GM03348 (cell line): ENCODE measurements at regions not wholly inside any gene's neighbourhood (a gene's known extent, or its start where the extent isn't known, plus 50 kb on each side); places are given as distances from the start of the nearest gene placed in this dataset.
"Not testable (repeated sequence)": the region's sequence is repeated elsewhere in the genome, so short reads cannot be mapped to it uniquely, and the experiment has no call there.

Experiments
- DNase-seq: peaks from one replicate; pipeline ENCODE4 v3.0.0; 2012; ENCODE audit warnings: low spot score

GRCh38 chr1:30660241-30660640, 63.1 kb downstream of the MATN1 start:
- DNase-seq, result no peak

- no peak for DNase-seq
These were observed 63.7 kb downstream of the MATN1 start for GRCh38 chr1:30659702-30660101.

DNA sequence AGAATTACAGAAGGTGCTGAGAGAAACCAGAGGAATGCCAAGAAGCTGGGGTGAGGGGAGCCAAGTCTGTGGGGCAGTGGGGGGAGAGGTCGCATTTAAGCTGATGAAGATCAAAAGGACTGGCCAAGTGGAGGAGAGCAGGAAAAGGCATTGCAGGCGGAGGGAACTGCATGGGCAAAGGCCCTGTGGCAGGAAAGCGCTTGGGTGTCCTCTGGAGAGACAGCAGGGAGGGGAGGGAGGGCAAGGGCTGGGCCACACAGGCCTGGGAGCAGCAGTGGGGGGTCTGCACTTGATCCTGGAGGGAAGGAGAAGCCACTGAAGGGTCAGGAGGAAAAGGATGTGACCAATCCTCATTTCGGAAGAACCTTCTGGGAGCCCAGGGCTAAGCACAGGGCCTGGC, 65.0 kb downstream of the MATN1 start:
- not testable (repeated sequence) for DNase-seq

- no peak for DNase-seq
These were observed 65.4 kb downstream of the MATN1 start for GRCh38 chr1:30658014-30658336.

DNA sequence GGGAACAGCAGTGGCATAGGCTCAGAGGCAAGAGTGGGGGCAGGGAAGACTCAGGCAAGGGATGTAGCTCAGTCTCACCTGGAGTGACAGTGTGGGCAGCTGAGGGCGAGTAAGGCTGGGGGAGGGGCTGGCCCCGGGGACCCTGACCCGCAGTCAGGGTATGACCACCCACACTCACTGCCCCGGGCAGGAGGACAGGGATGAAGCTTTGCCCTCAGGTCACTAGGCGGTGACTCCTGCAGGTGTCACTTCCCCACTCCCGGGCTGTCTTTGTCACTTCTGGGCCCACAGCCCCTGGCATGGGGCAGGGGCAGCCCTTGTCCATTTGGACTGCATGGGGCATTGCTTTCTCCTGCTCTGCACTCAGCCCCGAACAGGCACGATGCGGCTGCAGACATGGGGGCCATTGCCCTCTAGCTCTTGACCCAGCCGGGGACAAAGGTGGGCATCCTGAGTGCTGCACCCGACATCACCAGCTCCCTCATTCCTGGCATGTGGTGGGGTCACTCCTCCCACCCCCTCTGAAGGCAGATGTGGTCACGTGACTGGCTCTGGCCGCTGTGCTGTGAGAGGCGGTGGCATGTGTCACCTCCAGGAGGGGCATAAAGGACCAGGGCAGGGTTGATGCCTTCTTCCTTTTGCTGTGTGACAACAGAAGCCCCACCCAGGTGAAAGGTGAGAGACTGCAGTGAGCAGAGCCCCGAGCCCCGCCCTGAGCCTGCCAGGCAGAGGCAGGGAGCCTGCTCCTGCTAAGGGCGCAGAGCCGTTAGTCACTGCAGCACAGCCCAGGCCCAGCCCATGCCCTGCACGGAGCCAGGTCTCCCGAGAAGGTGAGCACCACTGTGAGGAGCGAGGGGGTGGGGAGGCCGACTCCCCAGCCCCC, 66.0 kb downstream of the MATN1 start:
- no peak for DNase-seq

- no peak for DNase-seq
These were observed 67.0 kb downstream of the MATN1 start for GRCh38 chr1:30656171-30656940.

DNA sequence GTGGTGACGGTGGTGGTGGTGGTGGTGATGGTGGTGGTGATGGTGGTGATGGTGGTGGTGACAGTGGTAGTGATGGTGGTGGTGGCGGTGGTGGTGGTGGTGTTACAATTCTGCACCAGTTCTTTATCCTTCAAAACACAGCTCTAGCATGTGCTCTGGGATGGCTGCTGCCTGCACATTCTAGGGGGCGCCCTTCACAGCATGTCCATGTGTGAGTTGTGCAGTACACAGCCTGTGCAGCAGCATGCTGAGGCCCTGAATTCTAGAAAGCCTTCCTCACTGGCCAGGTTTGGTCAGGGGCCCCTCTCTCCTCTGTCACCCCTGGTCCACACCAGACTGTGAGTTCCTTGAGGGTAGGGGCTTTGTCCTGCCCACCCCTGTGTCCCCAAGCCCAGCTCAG, 67.7 kb downstream of the MATN1 start:
- no peak for DNase-seq

DNA sequence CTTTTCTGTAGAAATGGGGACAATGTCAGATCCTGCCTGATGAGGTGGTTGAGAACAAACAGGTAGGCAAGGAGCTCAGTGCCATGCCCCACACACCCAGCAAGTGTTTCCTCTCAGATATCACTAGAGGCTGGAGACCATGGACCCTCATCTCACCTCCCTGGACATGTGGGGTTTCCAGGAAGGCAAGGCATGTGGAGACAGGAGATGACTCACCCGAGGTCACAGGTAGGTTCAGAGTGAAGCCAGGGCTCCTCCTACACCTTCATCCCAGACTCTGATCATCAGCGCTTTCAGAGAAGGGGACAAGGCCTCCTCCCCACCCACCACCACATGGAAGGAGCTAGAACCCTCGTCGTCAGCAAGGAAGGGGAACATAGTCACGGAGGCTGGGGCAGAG, 69.2 kb downstream of the MATN1 start:
- no peak for DNase-seq

- no peak for DNase-seq
These were observed 71.1 kb downstream of the MATN1 start for GRCh38 chr1:30652152-30652841.

DNA sequence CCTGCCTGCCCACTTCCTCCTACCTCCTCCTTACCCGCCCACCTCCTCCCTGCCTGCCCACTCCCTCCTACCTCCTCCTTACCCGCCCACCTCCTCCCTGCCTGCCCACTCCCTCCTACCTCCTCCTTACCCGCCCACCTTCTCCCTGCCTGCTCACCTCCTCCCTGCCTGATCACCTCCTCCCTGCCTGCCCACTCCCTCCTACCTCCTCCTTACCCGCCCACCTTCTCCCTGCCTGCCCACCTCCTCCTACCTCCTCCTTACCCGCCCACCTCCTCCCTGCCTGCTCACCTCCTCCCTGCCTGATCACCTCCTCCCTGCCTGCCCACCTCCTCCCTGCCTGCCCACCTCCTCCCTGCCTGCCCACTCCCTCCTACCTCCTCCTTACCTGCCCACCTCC, 72.0 kb downstream of the MATN1 start:
- not testable (repeated sequence) for DNase-seq

DNA sequence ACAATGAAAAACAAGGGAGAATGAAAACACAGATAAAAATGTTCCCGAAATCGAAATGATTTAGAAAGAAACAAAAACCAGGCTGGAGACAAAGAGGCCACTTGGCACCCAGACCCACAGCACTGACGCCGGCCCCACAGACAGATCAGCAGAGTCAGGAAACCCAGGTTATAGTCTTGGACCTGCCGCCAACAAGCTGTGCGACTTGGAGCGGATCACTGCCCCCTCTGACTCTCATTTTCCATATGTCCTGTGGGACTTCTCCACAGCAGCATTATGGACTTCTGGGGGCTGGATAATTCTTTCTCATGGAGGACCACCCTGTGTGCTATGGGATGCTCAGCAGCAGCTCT, 72.4 kb downstream of the MATN1 start:
- DNase-seq, result no peak

- no peak for DNase-seq
These were observed 73.1 kb downstream of the MATN1 start for GRCh38 chr1:30650038-30650967.

DNA sequence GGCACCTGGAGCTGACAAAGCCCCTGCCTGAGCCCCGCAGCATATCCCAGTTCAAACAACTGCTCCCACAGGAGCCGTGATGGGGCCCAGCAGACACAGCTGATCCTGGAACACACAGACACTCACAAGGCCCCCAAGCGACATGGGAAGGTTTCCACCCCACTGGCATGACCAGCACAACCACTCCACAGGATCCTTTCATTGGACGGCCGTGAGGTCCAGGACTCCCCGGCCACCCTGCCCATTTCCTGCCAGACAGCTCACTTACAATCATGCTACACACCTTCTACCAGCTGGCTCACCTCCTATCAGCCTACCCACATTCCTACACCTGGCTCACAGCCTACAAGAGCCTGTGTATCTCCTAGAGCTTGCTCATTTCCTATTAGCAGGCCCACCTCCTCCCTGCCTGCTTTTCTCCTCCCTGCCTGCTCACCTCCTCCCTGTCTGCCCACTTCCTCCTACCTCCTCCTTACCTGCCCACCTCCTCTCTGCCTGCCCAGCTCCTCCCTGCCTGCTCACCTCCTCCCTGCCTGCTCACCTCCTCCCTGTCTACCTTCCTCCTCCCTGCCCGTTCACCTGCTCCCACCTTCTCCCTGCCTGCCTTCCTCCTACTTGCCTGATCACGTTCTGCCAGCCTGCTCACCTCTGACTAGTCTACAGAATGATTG, 73.9 kb downstream of the MATN1 start:
- DNase-seq, result no peak

GRCh38 chr1:30648408-30649000, 74.9 kb downstream of the MATN1 start:
- no peak for DNase-seq

- peak; percentile 39 for DNase-seq
These were observed 77.6 kb downstream of the MATN1 start for GRCh38 chr1:30645807-30646206.

- no peak for DNase-seq
These were observed 80.8 kb downstream of the MATN1 start for GRCh38 chr1:30642391-30643120.

- DNase-seq, result no peak
These were observed 81.6 kb downstream of the MATN1 start for GRCh38 chr1:30641572-30642353.

DNA sequence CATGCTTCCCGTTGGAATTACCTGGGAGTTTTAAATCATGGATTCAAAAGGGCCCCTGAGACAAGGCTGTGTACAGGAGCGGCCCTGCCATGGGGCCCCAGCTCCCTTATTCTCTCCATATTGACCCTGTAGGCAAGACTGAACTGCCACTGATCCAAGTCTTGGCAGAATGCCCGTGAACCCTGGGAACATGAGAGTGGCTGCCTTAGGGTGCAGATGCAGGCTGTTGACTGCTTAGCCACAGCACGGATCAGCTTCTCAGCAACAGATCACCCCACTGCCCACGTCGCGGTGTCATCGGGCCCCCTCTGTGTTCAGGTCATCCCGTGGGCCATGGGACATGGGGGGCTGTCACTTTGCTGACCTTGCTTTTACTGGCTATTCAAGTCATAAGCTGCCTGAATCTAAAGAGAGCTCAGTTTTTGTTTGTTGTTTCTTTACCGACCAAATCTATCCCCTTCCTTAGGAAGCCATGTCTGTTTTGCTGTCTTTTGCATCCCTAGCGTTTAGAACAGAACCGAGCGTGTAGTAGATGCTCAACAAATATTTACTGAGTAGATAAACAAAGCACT, 83.4 kb downstream of the MATN1 start:
- no peak for DNase-seq

GRCh38 chr1:30638811-30639210, 84.6 kb downstream of the MATN1 start:
- no peak for DNase-seq
